ENCODE measurements at regions not wholly inside any gene's neighbourhood (a gene's known extent, or its start where the extent isn't known, plus 50 kb on each side); places are given as distances from the start of the nearest gene placed in this dataset.
"Not testable (repeated sequence)": the region's sequence is repeated elsewhere in the genome, so short reads cannot be mapped to it uniquely, and the experiment has no call there.

- in situ Hi-C loops (cut with MboI) = not testable (repeated sequence)
These were observed 161.0 kb upstream of the ZNF644 start for GRCh38 chr1:91182807-91183206.

GRCh38 chr1:91176250-91176649 is 154.4 kb upstream of the ZNF644 start:
- Histone ChIP-seq H3K4me3 (no peak overlapping the region), H3K27ac (ENCODE audit: control insufficient read depth, insufficient read depth) (no peak overlapping the region), H3K9me3 (replicated peaks; ENCODE audit: control insufficient read depth, insufficient read depth, low read length) (no peaks in the 10 kb centered on the region), H4K20me1 (ENCODE audit: control insufficient read depth, insufficient read depth) (no peaks in the 10 kb centered on the region), H3K4me1 (ENCODE audit: control insufficient read depth, insufficient read depth, low read length) (no peaks in the 10 kb centered on the region), H2AFZ (ENCODE audit: control insufficient read depth, low read depth, low read length) (no peak overlapping the region), H3K79me2 (ENCODE audit: control insufficient read depth, insufficient read depth, low read length) (no peaks in the 10 kb centered on the region), H3K4me2 (ENCODE audit: control insufficient read depth, insufficient read depth) (no peak overlapping the region), H3K36me3 (ENCODE audit: control insufficient read depth in 2 of 2, insufficient read depth in 2 of 2, low read length in 1 of 2) (no peaks in the 10 kb centered on the region), H3K27me3 (replicated peaks in 1 of 2; ENCODE audit: control insufficient read depth in 2 of 2, insufficient read depth in 2 of 2, low read length in 1 of 2) (no peaks in the 10 kb centered on the region), H3K9ac (ENCODE audit: control insufficient read depth, insufficient read depth, low read length) (no peak overlapping the region)
- no peak for ATAC-seq
- in situ Hi-C loops (cut with MboI) (no loop called here), intact Hi-C loops (cut with micrococcal nuclease; ENCODE audit: unreplicated experiment) (no loop called here)
- TF ChIP-seq ZSCAN29 (IDR thresholded peaks at IDR 0.05) = no peak
- no peak for TF ChIP-seq BCL11A (IDR thresholded peaks at IDR 0.05; ENCODE audit: low read depth, low read length)
- no peak for TF ChIP-seq NR2F1 (conservative IDR thresholded peaks at IDR 0.05)
- TF ChIP-seq POU2F2 (IDR thresholded peaks at IDR 0.05; ENCODE audit: borderline replicate concordance, low read depth, low read length) = no peak
- TF ChIP-seq YBX1 (IDR thresholded peaks at IDR 0.05) = no peak
- no peak for TF ChIP-seq ATF3 (IDR thresholded peaks at IDR 0.05; ENCODE audit: borderline replicate concordance, extremely low read depth, low read depth, low read length)
- no peak for TF ChIP-seq MAX (IDR thresholded peaks at IDR 0.05; ENCODE audit: low read depth, low read length)
- TF ChIP-seq LARP7 (IDR thresholded peaks at IDR 0.05) = no peak
- no peak for TF ChIP-seq DPF2 (IDR thresholded peaks at IDR 0.05)
- TF ChIP-seq BACH1 (IDR thresholded peaks at IDR 0.05; ENCODE audit: borderline replicate concordance) = no peak
- TF ChIP-seq SRF (IDR thresholded peaks at IDR 0.05; ENCODE audit: low read depth in 2 of 2, low read length in 2 of 2) = no peak
- no peak for TF ChIP-seq POLR2AphosphoS5 (IDR thresholded peaks at IDR 0.05; ENCODE audit: low read length)
- TF ChIP-seq CHD4 (IDR thresholded peaks at IDR 0.05) = no peak
- TF ChIP-seq ZNF384 (IDR thresholded peaks at IDR 0.05; ENCODE audit: borderline replicate concordance, low read depth, low read length) = no peak
- no peak for TF ChIP-seq ZZZ3 (IDR thresholded peaks at IDR 0.05; ENCODE audit: control insufficient read depth, insufficient read length, low read depth)
- no peak for TF ChIP-seq SREBF1 (IDR thresholded peaks at IDR 0.05; ENCODE audit: low read length)
- no peak for TF ChIP-seq CEBPB (IDR thresholded peaks at IDR 0.05; ENCODE audit: borderline replicate concordance in 1 of 2, low read depth in 2 of 2, low read length in 2 of 2)
- TF ChIP-seq JUNB (IDR thresholded peaks at IDR 0.05) = no peak
- no peak for TF ChIP-seq ATF7 (IDR thresholded peaks at IDR 0.05; ENCODE audit: low read depth)
- WGBS (ENCODE audit: insufficient coverage, insufficient replicate concordance, low lambda C conversion rate, missing lambda C conversion rate) = 0% methylated on average over 1 of the region's 1 CpG
- SMC1A ChIA-PET (ENCODE audit: uncharacterized antibody, unreplicated experiment) = interaction anchor here (0.5 kb wide), 1 partner anchor 1959 kb away, joined by 3 read pairs; no protein-coding TSS in a partner anchor
- POLR2A ChIA-PET = no interaction called here
- RAD21 ChIA-PET (ENCODE audit: unreplicated experiment) = no interaction called here
- no TSS peak for BruUV-seq (replicated peaks)
- FAIRE-seq = no peak
- CTCF ChIA-PET = interaction anchor here (0.8 to 1.3 kb wide), 2 partner anchors 10 to 102 kb away, joined by 3 to 7 read pairs; no protein-coding TSS in a partner anchor
- no peak for DNase-seq (ENCODE audit: low read depth, low spot score)

More at GRCh38 chr1:91182807-91183206, 161.0 kb upstream of the ZNF644 start:
- ATAC-seq; H3K36me3 ChIP-seq (ENCODE audit: control insufficient read depth in 2 of 2, insufficient read depth in 2 of 2, low read length in 1 of 2); H3K9ac ChIP-seq (ENCODE audit: control insufficient read depth, insufficient read depth, low read length); H4K20me1 ChIP-seq (ENCODE audit: control insufficient read depth, insufficient read depth); H3K4me3 ChIP-seq; H2AFZ ChIP-seq (ENCODE audit: control insufficient read depth, low read depth, low read length); intact Hi-C loops (cut with micrococcal nuclease; ENCODE audit: unreplicated experiment); H3K79me2 ChIP-seq (ENCODE audit: control insufficient read depth, insufficient read depth, low read length); POLR2A ChIA-PET; H3K9me3 ChIP-seq (replicated peaks; ENCODE audit: control insufficient read depth, insufficient read depth, low read length); H3K27ac ChIP-seq (ENCODE audit: control insufficient read depth, insufficient read depth); H3K27me3 ChIP-seq (replicated peaks in 1 of 2; ENCODE audit: control insufficient read depth in 2 of 2, insufficient read depth in 2 of 2, low read length in 1 of 2); RAD21 ChIA-PET (ENCODE audit: unreplicated experiment); DNase-seq (ENCODE audit: low read depth, low spot score); H3K4me1 ChIP-seq (ENCODE audit: control insufficient read depth, insufficient read depth, low read length); BruUV-seq (replicated peaks); H3K4me2 ChIP-seq (ENCODE audit: control insufficient read depth, insufficient read depth); FAIRE-seq: not testable (repeated sequence)
- ChIA-PET SMC1A (ENCODE audit: uncharacterized antibody, unreplicated experiment) (interaction anchor here (1.7 kb wide), 1 partner anchor 16 kb away, joined by 4 read pairs; no protein-coding TSS in a partner anchor), CTCF (interaction anchor here (0.5 kb wide), 1 partner anchor 892 kb away, joined by 3 read pairs; no protein-coding TSS in a partner anchor)
